BLaER1 (cell line): ENCODE measurements at regions not wholly inside any gene's neighbourhood (a gene's known extent, or its start where the extent isn't known, plus 50 kb on each side); places are given as distances from the start of the nearest gene placed in this dataset.
A peak's percentile ranks its signal among the peaks of the same experiment; 100 is the strongest.

ENCODE experiments used
- H3K27ac ChIP-seq: shearing (Covaris generic); formaldehyde crosslinking; 2 replicates; pipeline ENCODE4 v1.8.1; 2022
- H3K27me3 ChIP-seq: shearing (Covaris generic); formaldehyde crosslinking; 2 replicates; pipeline ENCODE4 v1.8.1; 2022
- H3K36me3 ChIP-seq: shearing (Covaris generic); formaldehyde crosslinking; 2 replicates; pipeline ENCODE4 v1.8.1; 2022
- H3K4me1 ChIP-seq: shearing (Covaris generic); formaldehyde crosslinking; 2 replicates; pipeline ENCODE4 v1.8.1; 2022
- H3K4me2 ChIP-seq: shearing (Covaris generic); formaldehyde crosslinking; 2 replicates; pipeline ENCODE4 v1.8.1; 2022
- H3K4me3 ChIP-seq: shearing (Covaris generic); formaldehyde crosslinking; 2 replicates; pipeline ENCODE4 v1.8.1; 2022
- H3K9ac ChIP-seq: shearing (Covaris generic); formaldehyde crosslinking; 2 replicates; pipeline ENCODE4 v1.8.1; 2022
- H3K9me3 ChIP-seq: shearing (Covaris generic); formaldehyde crosslinking; 2 replicates; pipeline ENCODE4 v1.8.1; 2022
- H4K20me1 ChIP-seq: shearing (Covaris generic); formaldehyde crosslinking; 2 replicates; pipeline ENCODE4 v1.8.1; 2022
- Cebpa-rat ChIP-seq: shearing (Covaris generic); IDR thresholded peaks from 2 replicates; pipeline ENCODE4 v1.8.1; 2022

DNA sequence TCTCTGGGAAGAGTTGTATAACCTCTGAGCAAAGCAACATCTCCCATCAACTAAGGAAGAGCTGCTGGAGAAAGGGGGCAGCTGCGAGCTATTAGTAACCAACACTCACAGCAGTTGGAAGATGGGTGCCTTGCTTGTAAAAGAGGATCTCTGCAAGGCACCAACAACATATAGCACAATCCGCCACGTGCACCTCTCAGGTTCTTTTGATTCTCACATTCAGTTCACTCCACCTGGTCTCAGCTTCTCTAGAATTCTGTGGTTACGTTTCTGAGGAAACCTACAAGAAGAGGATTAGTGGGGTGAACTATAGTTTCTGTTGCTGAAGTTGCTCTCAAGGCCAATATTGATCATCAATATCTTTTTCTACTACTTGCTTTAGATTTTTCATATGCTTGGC is 117.1 kb downstream of the RPS24 start:
- no peaks in the 10 kb centered on the region for H3K4me1 ChIP-seq
- TF ChIP-seq Cebpa-rat: no peak
- no peak overlapping the region for H3K27ac ChIP-seq
- H3K4me2 ChIP-seq: no peak overlapping the region
- no peaks in the 10 kb centered on the region for H3K36me3 ChIP-seq
- H3K4me3 ChIP-seq: no peak overlapping the region
- H3K9me3 ChIP-seq: no peaks in the 10 kb centered on the region
- no peak overlapping the region for H3K9ac ChIP-seq
- no peaks in the 10 kb centered on the region for H4K20me1 ChIP-seq
- no peaks in the 10 kb centered on the region for H3K27me3 ChIP-seq

DNA sequence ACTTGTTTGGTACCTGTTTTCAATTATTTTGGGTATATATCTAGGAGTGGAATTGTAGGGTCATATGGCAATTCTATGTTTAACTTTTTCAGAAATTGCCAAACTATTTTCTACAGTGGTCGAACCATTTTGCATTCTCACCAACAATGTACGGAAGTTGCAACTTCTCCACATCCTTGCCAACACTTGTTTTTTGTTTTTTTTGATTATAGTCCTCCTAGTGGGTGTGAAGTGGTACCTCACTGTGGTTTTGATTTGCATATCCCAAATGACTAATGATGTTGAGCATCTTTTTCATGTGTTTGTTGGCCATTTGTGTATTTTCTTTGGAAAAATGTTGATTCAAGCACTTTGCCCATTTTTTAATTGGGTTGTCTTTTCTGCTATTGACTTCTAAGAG is 122.1 kb downstream of the RPS24 start:
- Histone ChIP-seq H3K4me2 (no peak overlapping the region), H3K27ac (no peak overlapping the region), H3K4me1 (no peaks in the 10 kb centered on the region), H3K4me3 (no peak overlapping the region), H3K27me3 (no peaks in the 10 kb centered on the region), H3K9ac (no peak overlapping the region), H3K36me3 (no peaks in the 10 kb centered on the region), H3K9me3 (no peaks in the 10 kb centered on the region), H4K20me1 (no peaks in the 10 kb centered on the region)
- no peak for TF ChIP-seq Cebpa-rat

DNA sequence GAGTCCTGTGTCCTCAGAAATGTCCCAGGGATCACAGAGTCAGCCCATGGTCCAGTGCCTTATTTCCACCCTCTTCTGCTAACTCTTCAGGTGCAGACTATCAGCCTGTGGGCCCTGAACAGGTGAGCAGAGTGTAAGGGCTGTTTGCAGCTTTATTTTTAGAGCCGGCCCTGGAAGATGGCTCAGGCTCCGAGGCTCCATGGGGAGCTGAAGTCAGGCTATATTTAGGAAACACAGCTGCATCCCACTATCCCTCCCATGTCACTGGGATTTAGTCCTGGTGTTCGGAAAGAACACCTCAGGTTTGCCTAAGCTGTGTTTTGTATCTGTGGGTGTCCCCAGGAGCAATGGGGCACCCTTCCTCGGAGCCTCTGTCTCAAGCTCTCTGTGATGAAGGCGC is 126.9 kb downstream of the RPS24 start:
- H3K9ac ChIP-seq: no peak overlapping the region
- H3K4me3 ChIP-seq: no peak overlapping the region
- no peaks in the 10 kb centered on the region for H4K20me1 ChIP-seq
- no peaks in the 10 kb centered on the region for H3K27me3 ChIP-seq
- TF ChIP-seq Cebpa-rat: no peak
- no peaks in the 10 kb centered on the region for H3K9me3 ChIP-seq
- no peak overlapping the region for H3K4me2 ChIP-seq
- H3K27ac ChIP-seq: no peak overlapping the region
- H3K36me3 ChIP-seq: no peaks in the 10 kb centered on the region
- no peaks in the 10 kb centered on the region for H3K4me1 ChIP-seq

DNA sequence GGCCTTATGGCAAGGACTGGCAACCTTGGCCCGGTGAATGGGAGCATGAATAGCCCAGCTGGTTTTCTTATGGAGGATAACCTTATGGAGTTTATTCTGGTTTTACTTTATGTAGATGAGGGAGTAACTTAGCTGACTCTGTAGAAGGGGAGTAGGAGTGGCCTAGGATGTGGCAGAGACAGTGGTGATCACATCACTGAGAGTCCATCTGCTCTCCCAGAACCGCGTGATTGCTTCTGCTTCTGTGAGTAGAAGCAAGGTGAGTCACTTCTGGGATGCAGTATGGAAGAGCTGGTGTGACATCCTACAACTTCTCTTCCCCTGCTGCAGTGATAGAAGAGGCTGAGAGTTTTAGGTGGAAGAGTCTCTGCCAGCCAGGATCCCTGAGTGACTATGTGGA is 129.2 kb downstream of the RPS24 start:
- Histone ChIP-seq H3K27ac (no peak overlapping the region), H3K27me3 (no peaks in the 10 kb centered on the region), H3K4me1 (no peaks in the 10 kb centered on the region), H3K4me3 (no peak overlapping the region), H3K9me3 (no peaks in the 10 kb centered on the region), H3K4me2 (no peak overlapping the region), H3K9ac (no peak overlapping the region), H3K36me3 (no peaks in the 10 kb centered on the region), H4K20me1 (no peaks in the 10 kb centered on the region)
- TF ChIP-seq Cebpa-rat: no peak

DNA sequence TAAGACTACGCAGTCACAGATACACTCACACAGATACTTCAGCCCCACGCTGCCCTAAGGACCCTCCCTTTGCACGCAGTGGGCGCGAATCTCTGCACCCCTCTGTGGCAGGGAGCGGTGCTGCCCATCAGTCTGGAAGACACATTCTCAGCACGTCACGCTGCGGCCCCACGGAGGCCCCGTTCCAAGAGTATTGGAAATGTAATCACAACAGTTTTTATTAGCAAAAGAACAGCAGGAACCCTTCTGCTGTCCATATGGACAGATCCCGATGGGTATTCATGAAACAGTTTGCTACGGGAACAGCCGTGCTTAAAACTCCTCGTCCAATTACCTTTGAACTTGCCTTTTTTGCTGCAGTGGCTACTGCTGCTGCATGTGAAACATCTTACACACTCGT is 131.0 kb downstream of the RPS24 start:
- Histone ChIP-seq H3K9me3 (no peaks in the 10 kb centered on the region), H3K4me1 (peaks cover 11% of the 10 kb centered on the region), H3K4me2 (no peak overlapping the region), H3K36me3 (no peaks in the 10 kb centered on the region), H4K20me1 (no peaks in the 10 kb centered on the region), H3K4me3 (no peak overlapping the region), H3K27ac (no peak overlapping the region), H3K27me3 (no peaks in the 10 kb centered on the region), H3K9ac (no peak overlapping the region)
- TF ChIP-seq Cebpa-rat: no peak

DNA sequence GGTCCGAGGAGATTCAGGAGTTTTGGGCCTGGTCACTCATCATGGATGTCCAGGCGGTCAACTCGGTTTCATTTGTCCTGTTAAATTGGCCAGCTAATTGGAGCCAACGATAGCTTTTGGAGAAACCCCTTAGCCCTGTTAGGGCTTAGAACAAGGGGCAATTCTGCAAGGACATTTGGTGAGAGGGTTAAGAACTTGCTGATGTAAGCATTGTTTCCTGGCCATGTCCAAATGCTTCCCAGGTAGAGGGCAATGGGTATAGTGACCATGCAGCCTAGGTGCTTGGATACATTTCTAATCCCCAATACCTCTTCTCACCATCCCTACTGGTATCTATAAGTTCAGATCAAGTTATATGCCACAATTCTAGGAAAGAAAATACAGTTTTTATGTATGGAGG is 131.5 kb downstream of the RPS24 start:
- Histone ChIP-seq H3K4me1 (peaks cover 14% of the 10 kb centered on the region), H3K4me3 (no peak overlapping the region), H3K9ac (no peak overlapping the region), H3K27me3 (no peaks in the 10 kb centered on the region), H3K27ac (no peak overlapping the region), H4K20me1 (no peaks in the 10 kb centered on the region), H3K9me3 (no peaks in the 10 kb centered on the region), H3K4me2 (no peak overlapping the region), H3K36me3 (no peaks in the 10 kb centered on the region)
- TF ChIP-seq Cebpa-rat: no peak

DNA sequence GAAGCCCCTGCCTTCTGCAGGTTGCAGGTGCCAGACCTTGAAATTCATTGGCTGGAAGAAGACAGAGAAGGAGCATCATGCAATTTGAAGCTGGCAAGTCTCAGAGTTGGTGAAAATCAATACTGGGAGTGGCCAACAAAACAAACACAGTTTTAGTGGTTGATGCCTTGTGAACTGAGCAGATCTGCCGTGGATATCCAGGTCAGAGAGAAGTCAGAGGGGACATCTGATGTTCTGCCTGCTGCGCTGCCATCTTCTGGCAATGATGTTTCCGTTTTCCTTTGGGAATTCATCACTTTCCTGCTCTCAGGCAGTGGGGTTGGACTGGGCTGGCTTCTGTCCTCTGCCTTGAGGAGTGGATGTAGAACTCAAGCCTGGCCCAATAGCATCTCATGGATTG is 132.0 kb downstream of the RPS24 start:
- Histone ChIP-seq H3K9ac (no peak overlapping the region), H3K9me3 (no peaks in the 10 kb centered on the region), H3K27ac (no peak overlapping the region), H3K4me3 (no peak overlapping the region), H3K27me3 (no peaks in the 10 kb centered on the region), H3K4me1 (peaks cover 14% of the 10 kb centered on the region), H3K4me2 (no peak overlapping the region), H4K20me1 (no peaks in the 10 kb centered on the region), H3K36me3 (no peaks in the 10 kb centered on the region)
- no peak for TF ChIP-seq Cebpa-rat

DNA sequence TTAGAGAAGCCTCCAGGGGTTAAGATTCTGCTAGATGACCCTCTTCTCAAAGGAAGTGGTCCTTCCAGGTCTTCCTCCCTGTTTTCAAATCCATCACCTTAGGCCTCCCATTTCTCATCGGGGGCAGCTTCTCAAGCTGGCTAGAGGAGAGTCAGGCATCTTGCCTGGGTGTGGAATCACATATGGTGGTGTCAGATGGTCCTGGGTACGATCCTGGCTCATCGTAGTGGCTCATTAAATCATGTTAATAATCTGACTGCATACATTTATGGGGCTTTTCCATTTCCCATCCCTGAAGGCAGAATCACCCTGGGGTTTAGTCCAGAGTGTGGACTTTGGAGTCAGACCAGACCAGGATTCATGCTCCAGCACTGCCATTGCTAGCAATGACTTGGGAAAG is 132.6 kb downstream of the RPS24 start:
- peaks cover 14% of the 10 kb centered on the region for H3K4me1 ChIP-seq
- H3K36me3 ChIP-seq: no peaks in the 10 kb centered on the region
- H3K27ac ChIP-seq: no peak overlapping the region
- H3K9ac ChIP-seq: no peak overlapping the region
- H3K4me3 ChIP-seq: no peak overlapping the region
- H4K20me1 ChIP-seq: no peaks in the 10 kb centered on the region
- no peaks in the 10 kb centered on the region for H3K27me3 ChIP-seq
- no peaks in the 10 kb centered on the region for H3K9me3 ChIP-seq
- H3K4me2 ChIP-seq: no peak overlapping the region
- no peak for TF ChIP-seq Cebpa-rat

DNA sequence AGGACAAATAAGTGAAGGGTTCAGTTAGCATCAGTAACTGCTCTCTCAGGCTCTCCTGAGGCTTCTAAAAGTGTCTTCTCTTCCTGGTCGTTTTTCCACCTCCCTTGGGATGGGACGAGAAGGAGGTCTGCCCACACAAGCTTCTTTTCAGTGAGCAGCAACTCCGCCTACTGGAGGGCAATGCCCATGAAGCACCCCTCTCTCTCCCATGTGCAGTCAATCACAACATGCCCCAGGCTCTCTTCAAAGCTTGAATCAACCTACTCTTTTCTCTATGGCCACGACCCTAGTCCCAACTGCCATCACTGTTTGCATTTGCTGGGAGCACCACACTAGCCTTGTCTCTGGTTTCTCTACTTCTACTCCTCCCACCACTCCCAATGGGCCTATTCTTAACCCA is 135.6 kb downstream of the RPS24 start:
- H3K4me1 ChIP-seq: peaks cover 26% of the 10 kb centered on the region
- H3K4me2 ChIP-seq: peak overlapping the region; percentile 58
- no peak for TF ChIP-seq Cebpa-rat
- H3K9me3 ChIP-seq: no peaks in the 10 kb centered on the region
- H3K36me3 ChIP-seq: no peaks in the 10 kb centered on the region
- H3K4me3 ChIP-seq: no peak overlapping the region
- H3K9ac ChIP-seq: no peak overlapping the region
- no peak overlapping the region for H3K27ac ChIP-seq
- no peaks in the 10 kb centered on the region for H4K20me1 ChIP-seq
- H3K27me3 ChIP-seq: no peaks in the 10 kb centered on the region

DNA sequence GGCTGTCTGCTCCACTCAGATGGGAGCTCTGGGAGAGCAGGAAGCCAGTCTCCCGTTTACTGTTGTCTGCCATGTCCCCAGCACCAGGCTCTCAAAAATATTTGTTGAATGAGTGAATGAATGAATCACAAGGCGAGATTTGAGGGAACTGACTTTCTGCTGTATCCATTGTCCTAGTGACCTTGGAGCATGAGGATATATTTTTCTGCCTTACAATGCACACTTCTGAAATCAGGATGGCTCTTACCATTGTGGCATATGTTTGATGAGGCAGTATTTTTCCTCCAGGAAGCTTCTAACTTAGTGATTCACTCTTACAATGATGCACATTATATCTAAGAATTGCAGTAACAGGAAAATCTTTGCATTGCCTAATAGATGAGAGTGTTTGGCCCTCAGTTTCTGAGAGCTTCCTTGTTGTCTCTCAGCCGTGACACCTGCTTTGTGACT is 136.4 kb downstream of the RPS24 start:
- no peaks in the 10 kb centered on the region for H3K36me3 ChIP-seq
- peaks cover 35% of the 10 kb centered on the region for H3K4me1 ChIP-seq

DNA sequence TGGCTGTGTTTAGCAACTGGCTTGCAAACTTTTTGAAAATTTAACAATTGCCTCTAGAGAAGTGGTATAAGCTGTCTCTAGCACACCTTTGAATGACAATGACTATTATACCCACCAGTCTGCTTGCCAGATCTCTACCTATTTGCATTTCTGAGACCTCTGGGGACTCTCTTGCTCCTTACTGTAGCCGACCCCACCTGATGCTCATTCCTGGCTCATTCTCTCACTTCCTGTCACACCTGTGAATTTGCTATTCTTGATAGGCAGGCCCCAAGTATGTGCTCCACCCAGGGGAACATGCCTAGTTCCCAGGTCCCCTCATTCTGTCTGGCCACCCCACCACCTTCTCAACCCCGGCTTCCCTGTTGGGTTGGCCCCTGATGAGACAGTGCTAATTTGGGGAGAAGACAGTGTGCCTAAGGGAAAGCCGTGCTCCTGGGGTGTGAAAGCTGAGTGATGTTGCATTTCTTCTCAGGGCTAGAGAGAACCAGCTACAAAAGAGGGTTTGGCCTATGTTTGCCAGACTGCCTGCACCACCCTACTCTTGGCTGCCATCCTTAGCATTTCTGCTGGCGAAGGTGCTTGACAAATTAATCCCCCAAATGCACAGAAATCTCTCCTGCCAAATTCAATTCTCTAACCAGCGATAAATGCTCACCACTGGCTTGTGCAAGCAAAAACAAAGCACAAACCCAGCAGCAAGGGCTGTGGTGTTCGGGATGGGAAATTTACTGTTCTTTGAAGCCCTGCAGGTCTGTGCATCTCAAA is 138.2 kb downstream of the RPS24 start:
- H3K4me1 ChIP-seq: peaks cover 49% of the 10 kb centered on the region
- no peak overlapping the region for H3K27ac ChIP-seq
- H3K27me3 ChIP-seq: no peaks in the 10 kb centered on the region
- no peak overlapping the region for H3K4me3 ChIP-seq
- TF ChIP-seq Cebpa-rat: no peak
- H4K20me1 ChIP-seq: no peaks in the 10 kb centered on the region
- no peaks in the 10 kb centered on the region for H3K9me3 ChIP-seq
- no peaks in the 10 kb centered on the region for H3K36me3 ChIP-seq
- H3K4me2 ChIP-seq: no peak overlapping the region
- H3K9ac ChIP-seq: no peak overlapping the region

More for the DNA sequence above, 136.4 kb downstream of the RPS24 start:
- no peaks in the 10 kb centered on the region for H3K27me3 ChIP-seq
- H3K4me3 ChIP-seq: no peak overlapping the region
- H4K20me1 ChIP-seq: no peaks in the 10 kb centered on the region
- no peak for TF ChIP-seq Cebpa-rat
- H3K9ac ChIP-seq: no peak overlapping the region
- no peak overlapping the region for H3K27ac ChIP-seq
- H3K4me2 ChIP-seq: peak overlapping the region; percentile 58
- no peaks in the 10 kb centered on the region for H3K9me3 ChIP-seq
